NOMO-1 treated with DMSO at 0.1 percent for 48 hours (cell line): ENCODE measurements at regions not wholly inside any gene's neighbourhood (a gene's known extent, or its start where the extent isn't known, plus 50 kb on each side); places are given as distances from the start of the nearest gene placed in this dataset.
A peak's percentile ranks its signal among the peaks of the same experiment; 100 is the strongest.
"Not testable (repeated sequence)": the region's sequence is repeated elsewhere in the genome, so short reads cannot be mapped to it uniquely, and the experiment has no call there.

Source experiments
- DNase-seq: peaks from one replicate; lab custom pipeline; 2025; ENCODE audit not compliant: unreplicated experiment; lab: John Stamatoyannopoulos, UW

DNA sequence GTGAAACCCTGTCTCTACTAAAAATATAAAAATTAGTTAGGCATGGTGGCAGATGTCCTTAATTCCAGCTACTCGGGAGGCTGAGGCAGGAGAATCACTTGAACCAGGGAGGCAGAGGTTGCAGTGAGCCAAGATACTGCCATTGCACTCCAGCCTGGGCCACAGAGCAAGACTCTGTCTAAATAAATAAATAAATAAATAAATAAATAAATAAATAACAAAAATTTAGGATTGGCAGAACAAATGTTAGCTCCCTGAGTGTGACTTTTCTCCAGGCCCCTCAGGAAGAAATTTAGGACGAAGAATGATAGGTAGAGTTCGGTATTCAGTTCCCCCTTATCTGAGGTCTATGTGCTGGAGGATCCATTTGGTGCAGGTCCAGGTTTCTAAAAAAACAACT is 181.2 kb downstream of the CD47 start:
- not testable (repeated sequence) for DNase-seq

DNA sequence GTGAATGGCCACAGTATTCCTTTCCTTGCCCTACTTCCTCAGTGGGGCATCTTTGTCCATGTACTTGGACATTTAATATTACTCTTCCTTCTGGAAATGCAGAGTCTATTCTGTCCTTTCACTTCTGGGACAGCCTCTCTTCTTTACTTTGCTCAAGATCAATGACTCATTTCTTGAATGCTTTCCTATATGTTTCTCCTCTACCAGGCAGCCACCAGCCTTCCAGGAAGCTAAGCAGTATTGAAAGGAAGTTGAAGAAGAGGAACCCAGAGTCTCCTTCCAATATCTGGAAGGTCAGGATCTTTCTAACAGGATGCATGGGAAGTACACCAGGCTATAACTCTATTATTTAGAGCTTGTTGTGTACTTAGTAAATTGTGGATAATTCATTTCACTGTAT is 182.8 kb downstream of the CD47 start:
- no peak for DNase-seq

DNA sequence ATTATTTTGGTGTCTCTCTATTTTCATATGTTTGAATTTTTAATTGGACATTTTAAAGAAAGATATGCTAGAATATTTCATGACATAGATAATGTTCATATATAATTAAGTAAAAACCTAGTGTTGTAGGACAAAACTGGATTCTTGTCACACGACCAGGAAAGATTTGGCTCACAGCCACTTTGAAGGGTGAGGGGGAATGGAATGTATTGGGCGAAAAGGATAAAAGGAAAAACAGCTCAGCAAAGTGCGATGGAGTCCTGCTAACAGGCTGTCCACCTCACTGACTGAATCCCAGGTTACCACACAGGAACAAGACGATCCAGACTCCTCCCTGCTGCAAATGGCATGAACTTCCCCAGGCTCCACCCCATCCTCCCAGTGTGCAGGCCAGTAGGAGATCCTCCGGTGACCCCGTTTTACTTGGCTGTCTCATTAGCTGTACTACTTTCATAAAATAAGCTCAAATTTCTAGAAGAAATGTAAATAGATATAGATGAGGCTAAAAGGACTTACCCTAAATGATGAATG is 186.2 kb downstream of the CD47 start:
- no peak for DNase-seq

DNA sequence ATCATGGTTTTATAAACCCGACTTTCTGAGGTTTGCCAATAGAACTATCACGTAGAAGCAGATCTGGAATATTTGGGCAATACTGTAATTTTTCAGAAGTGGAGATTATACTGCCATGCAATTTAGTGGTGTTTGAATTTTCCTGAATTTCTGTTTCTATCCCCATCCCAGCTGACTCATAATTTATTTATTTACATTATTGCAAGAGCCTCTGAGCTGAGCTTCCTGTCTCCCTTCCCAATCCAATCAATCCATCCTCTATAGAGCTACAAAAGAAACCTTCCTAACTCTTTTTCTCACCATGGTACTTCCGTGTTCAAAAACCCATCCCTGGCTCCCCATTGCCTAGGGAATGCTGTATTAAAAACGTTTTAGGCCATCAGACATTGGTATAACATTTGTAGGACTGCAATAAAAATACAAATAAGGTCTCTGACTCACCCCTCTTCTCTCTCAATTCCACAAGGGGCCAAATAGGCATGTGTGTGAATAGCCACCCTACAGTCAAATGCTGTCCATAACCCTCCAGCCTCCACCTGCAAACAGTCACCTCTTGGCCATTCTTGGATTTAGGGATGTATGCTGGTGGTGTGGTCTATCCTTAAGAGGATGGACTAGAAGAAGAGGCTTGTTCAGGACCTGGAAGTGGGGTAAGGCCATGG is 190.7 kb downstream of the CD47 start:
- DNase-seq: no peak

DNA sequence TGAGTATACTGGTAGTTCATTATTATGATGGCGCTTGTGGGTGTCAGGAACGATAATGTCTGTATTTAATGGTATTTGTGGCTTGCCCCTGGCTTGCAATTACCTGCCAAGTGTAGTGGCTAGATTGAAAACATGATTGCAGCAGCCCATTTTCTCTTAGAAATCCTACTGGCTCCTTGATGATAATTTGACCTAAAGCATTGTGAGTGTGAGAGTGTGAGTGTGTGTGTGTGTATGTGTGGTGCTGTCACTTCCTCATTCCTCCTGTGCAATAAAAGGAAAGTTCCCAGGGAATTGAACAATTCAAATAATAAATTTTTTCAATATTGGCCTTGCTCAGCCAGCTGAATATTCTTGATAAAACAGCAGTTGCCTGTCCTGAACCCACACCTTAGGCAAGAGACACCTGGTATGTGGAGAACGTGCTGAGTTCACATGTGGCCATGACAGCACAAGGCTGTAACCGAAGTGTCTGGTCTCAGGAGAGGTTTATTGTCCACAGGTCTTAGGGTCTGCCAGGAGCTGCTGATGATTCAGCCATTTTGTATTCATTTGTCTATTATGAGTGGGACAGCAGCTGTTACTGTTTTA is 193.3 kb downstream of the CD47 start:
- no peak for DNase-seq

DNA sequence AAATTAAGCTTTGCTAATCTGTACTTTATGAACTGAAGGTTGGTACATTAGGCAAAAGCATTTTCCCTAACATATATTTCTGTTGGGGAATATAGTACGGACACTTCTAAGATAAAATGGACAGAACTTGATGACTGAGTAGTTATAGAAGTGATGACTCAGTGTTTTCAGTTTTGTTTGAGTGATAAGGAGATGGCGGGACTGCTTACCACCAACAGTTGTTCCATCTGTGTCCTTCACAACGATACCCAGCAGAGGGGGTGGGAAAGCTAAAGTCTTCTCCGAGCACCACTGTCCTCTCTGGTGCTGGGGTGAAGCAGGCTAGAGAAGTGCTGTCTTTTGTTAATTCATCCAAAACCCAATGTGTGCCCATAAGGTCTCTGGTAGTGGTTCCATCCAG is 195.8 kb downstream of the CD47 start:
- no peak for DNase-seq

DNA sequence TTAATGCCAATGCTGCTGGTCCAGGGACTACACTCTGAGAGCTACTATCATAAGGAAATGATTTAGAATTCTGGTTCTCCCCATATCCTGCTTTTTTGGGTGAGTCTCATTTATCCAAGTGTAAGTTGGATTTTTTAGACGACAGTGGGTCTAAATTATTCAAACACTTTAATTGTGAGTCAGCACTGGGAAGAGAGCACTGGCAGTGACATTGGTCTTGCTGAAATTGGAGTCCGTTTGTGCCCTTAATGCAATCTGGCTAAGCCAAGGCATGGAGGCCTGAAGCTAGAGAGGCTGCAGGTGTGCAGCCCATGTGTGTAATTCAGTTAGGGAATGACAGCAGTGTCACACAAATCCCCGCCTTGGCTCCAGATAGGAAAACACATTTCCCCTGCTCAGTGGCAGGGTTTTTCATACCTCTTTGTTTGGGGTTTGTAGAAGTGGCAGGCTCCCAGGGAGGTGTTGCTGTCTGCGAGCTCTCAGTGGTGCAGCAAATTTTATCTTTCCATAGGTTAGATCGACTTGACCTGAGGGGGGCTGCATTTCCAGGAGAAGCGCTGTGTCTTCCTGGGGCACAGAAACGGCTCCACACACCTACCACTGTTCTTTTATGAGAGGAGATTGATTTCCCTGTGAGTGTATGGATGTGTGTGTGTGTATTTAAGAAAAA is 197.7 kb downstream of the CD47 start:
- DNase-seq: no peak

DNA sequence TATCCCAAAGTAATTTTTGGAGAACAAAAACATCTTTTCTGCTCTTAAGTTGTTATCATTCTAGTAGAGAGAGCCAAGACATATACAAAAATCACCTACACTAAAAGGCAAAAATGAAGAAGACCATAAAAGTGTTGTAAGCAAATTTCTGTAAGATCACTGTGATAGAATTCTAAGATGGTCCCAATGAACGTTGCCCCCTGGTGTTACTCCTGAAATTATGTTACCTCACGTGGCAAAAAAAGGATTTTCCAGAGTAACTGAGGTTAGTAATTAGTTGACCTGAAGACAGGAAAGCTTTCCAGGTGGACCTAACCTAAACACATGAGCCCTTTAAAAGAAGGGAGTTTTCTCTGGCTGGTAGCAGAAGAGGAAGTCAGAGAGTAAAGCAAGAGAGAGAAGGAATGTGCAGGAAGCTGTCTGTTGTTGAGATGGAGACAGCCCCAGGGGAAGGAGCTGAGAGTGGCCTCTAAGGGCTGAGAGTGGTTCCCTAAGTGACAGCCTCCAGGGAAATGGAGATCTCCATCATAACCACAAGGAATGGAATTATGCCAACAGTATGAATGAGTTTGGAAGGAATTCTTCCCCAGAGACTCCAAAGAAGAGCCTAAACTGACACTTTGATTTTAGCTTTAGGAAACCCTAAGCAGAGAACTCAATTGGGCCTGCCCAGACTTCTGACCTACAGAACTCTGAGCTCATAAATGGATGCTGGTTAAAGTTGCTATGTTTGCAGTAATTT is 205.9 kb downstream of the CD47 start:
- peak; percentile 36 for DNase-seq

DNA sequence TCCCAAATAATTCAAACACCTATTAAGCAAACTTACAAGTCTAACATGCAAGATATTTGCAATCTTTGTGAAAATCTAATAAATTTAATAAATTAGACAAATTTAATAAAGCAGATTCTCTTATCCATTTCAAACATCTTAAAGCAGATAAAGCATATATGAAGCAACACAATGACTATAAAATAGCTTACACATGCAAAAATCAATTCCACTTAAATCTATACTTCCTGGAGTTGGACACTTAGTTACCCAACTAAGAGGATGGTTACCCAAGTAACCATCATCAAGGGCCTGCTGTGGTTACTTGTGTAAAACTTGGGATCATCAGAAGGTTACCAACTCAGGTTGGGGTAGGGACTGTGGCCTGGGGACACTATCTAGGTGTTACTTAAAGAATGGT is 206.8 kb downstream of the CD47 start:
- no peak for DNase-seq

DNA sequence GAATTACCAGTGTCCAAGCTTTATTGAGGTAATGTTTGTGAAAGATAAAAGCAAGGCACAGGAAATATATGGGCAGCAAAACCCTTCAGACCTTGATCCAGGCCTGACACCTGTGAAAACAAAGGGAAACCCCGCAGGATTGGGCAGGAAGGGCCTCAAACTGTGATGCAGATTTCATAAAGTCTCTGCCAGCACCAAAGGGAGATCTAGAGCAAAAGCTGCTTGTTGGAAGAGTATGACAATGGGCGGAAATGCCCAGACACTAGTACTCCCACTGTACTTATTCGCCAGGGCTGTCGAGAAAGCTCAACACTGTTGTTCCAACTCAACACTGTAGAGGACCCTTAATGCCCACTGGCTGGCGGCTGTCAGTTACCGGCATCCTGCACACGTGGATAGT is 207.9 kb downstream of the CD47 start:
- no peak for DNase-seq

DNA sequence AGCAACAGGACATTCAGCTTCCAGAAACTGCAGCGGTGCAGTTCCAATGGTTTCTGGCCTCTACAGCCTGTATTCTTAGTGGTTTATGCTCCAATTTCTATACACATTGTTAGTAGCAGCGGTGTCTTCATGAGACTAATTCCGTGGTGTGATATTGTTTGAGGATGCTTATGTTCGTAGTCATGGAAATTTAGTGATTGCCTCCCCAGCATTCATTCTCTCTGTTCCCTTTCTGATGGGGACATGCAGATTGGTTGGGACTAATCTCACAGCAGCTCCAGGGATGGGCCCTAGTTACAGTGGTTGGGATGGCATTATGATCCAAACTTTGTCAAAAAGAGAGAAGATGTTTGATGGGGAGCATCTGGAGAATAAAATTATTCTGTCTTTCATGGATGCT is 208.6 kb downstream of the CD47 start:
- no peak for DNase-seq

DNA sequence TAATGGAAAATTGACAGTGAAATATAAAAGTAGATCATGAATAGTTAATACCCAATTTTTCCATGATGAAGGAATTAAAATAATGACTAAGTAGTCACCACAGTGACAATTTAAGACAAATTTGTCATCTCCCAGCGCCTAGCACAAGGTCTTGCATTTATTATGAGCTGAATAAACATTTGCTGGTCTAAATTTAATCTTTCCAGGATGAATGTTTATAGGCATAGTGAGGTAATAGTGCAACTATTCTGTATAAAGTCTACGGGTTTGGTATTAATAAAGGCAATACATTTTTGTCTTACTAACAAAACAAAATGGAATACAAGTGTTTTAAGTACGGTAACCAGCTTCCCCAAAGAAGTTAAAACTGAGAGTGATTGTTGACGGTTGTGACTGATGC is 209.3 kb downstream of the CD47 start:
- DNase-seq: no peak

DNA sequence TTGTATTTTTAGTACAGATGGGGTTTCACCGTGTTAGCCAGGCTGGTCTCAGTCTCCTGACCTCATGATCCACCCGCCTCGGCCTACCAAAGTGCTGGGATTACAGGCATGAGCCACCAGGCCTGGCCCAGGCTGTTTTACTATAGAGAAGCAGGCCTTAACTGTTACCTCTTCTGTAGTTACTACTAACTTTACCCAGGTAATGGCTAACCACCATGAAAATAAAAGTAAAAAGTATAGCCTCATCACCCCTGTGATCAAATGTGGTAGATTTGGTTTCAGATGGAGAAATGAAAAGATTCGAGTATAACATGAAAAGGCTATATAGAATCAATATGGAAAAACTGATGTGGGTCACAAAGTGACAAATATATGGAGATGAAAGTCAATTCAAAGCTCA is 210.1 kb downstream of the CD47 start:
- DNase-seq: no peak

DNA sequence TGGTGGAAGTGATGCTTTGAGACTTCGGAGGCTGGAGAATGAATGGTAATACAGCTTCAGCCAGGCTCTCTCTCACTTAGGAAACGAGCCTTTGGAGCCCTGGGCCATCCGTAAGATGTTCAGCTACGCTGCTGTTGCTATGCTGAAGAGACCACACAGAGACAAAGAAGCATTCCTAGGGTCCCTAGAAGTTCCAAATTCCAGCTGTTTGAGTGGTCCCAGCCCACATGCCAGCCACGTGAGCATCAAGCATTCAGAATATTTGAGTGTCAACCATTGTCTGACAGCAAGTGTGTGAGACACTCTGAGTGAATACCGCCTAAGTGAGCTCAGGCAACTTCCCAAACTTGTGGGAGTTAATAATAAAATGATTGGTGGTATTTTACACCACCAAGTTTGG is 212.9 kb downstream of the CD47 start:
- DNase-seq: no peak

DNA sequence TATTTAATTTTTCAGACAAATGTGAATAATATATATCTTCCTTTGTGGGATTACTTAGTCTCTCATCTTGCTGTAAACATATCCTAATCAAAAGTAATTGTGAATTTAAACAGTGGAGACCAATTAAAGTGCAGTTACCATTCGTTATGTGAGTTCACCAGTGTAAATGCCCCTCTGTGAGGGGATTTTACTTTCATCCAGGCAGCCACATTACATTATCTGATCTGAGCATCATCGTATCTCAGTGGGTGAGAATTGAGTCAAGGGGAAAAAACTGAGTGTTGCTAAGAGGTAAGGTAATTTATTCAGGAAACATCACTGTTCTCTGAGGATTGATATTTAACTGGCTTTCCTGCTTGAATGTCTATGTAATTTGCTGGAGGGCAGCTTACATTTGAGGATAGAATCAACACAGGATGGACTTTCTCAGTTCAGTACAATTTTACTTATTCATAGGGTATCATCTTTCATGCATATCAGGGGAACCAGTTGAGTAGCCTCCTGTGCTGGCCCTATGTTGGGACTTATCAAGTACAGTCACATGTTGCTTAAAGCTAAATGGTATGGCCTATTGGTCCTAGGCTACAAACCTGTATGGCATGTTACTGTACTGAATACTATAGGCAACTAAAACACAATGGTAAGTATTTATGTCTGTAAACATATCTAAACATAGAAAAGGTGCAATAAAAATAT is 219.7 kb downstream of the CD47 start:
- DNase-seq: no peak

DNA sequence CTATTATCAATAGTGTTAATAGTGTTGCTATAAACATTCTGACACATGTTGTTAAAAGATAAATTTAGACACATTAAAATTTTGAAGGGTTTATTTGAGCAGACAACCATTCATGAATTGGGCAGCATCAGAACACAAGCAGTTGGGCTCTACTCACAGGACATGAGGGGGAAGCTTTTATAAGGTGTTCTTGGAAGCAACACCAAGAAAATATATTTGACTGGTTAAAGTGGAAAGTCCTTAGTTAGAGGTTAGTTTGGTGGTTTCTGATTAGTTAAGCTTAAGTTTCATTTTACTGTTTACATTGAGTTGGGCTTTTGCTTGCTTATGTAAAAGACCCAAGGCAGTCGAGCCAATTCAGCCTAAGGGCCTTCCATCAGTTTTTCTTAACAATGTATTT is 220.7 kb downstream of the CD47 start:
- DNase-seq: no peak

DNA sequence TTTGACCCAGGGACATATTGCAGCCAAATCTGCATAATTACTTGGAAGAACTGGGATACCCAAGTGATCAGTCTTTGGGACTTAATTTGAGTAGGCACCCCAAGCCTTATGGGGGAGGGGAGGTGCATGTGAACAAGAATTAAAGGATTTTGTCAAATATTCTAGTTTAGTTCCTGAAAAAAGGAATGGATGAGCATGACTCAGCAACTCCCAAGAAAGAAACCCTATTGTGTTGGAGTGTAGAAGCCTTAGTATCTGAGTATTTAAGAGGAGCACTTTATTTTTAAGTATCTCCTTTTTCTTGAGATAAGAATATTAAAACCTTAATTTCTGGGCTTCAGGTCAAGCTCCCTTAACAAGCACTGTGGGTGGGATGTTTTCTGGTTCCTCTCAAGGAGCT is 222.4 kb downstream of the CD47 start:
- DNase-seq: no peak

DNA sequence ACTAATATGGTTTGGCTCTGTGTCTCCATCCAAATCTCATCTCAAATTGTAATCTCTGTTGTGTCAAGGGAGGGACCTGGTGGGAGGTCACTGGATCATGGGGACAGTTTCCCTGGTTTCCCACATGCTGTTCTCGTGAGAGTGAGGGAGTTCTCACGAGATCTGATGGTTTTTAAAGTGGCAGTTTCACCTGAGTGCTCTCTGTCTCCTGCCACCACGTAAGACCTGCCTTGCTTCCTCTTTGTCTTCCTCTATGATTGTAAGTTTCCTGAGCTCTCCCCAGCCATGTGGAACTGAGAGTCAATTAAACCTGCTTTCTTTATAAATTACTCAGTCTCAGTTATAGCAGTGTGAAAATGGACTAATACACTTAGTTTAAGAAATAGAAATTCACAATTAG is 228.9 kb downstream of the CD47 start:
- DNase-seq: peak; percentile 54

DNA sequence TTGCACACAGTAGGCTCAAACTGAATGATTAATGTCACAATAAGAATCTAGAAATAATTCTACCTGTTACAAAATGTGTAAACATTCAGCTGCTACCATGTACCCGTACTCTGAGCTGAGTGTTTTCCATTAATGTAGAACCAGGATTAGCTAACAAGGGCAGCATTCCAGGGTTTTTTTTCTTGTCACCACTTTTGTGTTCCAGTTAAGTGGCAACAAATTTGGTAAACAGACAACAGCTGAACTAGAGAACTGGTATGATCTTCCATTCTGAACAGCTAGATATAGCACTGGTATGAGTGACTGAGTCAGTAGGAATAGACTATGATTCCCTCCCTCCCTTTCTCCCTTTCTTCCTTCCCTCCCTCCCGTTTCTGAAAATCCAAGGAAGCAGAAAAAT is 229.4 kb downstream of the CD47 start:
- no peak for DNase-seq
